B cell (primary cell): ENCODE measurements at regions not wholly inside any gene's neighbourhood (a gene's known extent, or its start where the extent isn't known, plus 50 kb on each side); places are given as distances from the start of the nearest gene placed in this dataset.

ENCODE experiments used
- ATAC-seq: fragments of 200-7000 bp; cut with Tn5 transposase; one replicate; pipeline ENCODE4 v1.10.0; 2021; ENCODE audit warnings: low read depth, mild to moderate bottlenecking, moderate number of reproducible peaks, moderate library complexity
- CTCF ChIA-PET: fragments of 350-600 bp; sonication (Branson Sonifier 250); formaldehyde crosslinking; loops from one replicate; lab custom pipeline; 2021; ENCODE audit warnings: antibody characterized with exemption, inconsistent platforms; lab: Charles Lee
- POLR2A ChIA-PET: fragments of 350-600 bp; sonication (Branson Sonifier 250); formaldehyde crosslinking; loops from one replicate; lab custom pipeline; 2021; ENCODE audit warnings: antibody characterized with exemption; lab: Charles Lee
- DNase-seq: peaks from one replicate; pipeline ENCODE4 v3.0.0; 2013
- H2AFZ ChIP-seq: 2 replicates; pipeline ENCODE4 v1.6.1; 2012; ENCODE audit warnings: mild to moderate bottlenecking, low read depth, low read length; ENCODE audit not compliant: insufficient read depth, poor library complexity, severe bottlenecking
- H3K27ac ChIP-seq, 2 donors: 1 replicate in 1 of 2; 2 replicates in 1 of 2; pipeline ENCODE4 v1.5.1; 2012 to 2013; ENCODE audit warnings: low read length in 2 of 2, mild to moderate bottlenecking in 2 of 2, moderate library complexity in 1 of 2
- H3K27me3 ChIP-seq, 4 experiments: fragments of 200-600 bp in 1 of 4; sonication (generic) in 1 of 4; replicated peaks in 1 of 4; 1 replicate in 2 of 4; 2 replicates in 2 of 4; pipeline versions ENCODE4 v1.6.1 to v1.7.0; 2013 to 2016; ENCODE audit warnings: low read length in 3 of 4, mild to moderate bottlenecking in 2 of 4, mixed read lengths in 1 of 4, moderate library complexity in 1 of 4; ENCODE audit not compliant: insufficient read depth in 4 of 4, control insufficient read depth in 3 of 4; ENCODE audit errors: control extremely low read depth in 1 of 4
- H3K36me3 ChIP-seq, 2 experiments: replicated peaks in 1 of 2; 1 replicate in 1 of 2; 2 replicates in 1 of 2; pipeline versions ENCODE4 v1.6.1 to v1.7.1; 2013; ENCODE audit warnings: low read length in 1 of 2; ENCODE audit not compliant: insufficient read depth in 2 of 2, control insufficient read depth in 1 of 2; ENCODE audit errors: control extremely low read depth in 1 of 2, extremely low read depth in 1 of 2
- H3K4me1 ChIP-seq, 2 donors: fragments of 200-600 bp in 1 of 2; sonication (generic) in 1 of 2; 1 replicate in 1 of 2; 2 replicates in 1 of 2; pipeline versions ENCODE4 v1.5.1 to v1.6.1; 2013 to 2017; ENCODE audit warnings: low read length in 2 of 2; ENCODE audit not compliant: control insufficient read depth in 2 of 2, insufficient read depth in 2 of 2
- H3K4me2 ChIP-seq: replicated peaks from 2 replicates; pipeline ENCODE3; 2012; ENCODE audit warnings: mild to moderate bottlenecking, low read depth, low read length; ENCODE audit not compliant: poor library complexity, severe bottlenecking
- H3K4me3 ChIP-seq, 5 experiments: fragments of 200-600 bp in 1 of 5; sonication (generic) in 1 of 5; 1 replicate in 3 of 5; 2 replicates in 2 of 5; pipeline versions ENCODE4 v1.5.1 to v1.7.0; 2011 to 2016; ENCODE audit warnings: low read length in 4 of 5, mild to moderate bottlenecking in 4 of 5, low read depth in 2 of 5, control low read depth in 1 of 5, moderate library complexity in 1 of 5; ENCODE audit not compliant: insufficient read depth in 1 of 5; ENCODE audit errors: control extremely low read depth in 1 of 5, extremely low read depth in 1 of 5
- H3K79me2 ChIP-seq: fragments of 200-600 bp; sonication (generic); one replicate; pipeline ENCODE4 v1.6.0; 2016; ENCODE audit warnings: low read length; ENCODE audit not compliant: control insufficient read depth, insufficient read depth
- H3K9ac ChIP-seq: fragments of 200-600 bp; sonication (generic); 2 replicates; pipeline ENCODE4 v1.6.1; 2017; ENCODE audit warnings: mild to moderate bottlenecking, low read length, moderate library complexity
- H3K9me3 ChIP-seq, 3 donors: one replicate each; pipeline versions ENCODE4 v1.6.1 to v1.7.1; 2013; ENCODE audit warnings: low read length in 2 of 3; ENCODE audit not compliant: control insufficient read depth in 2 of 3, insufficient read depth in 1 of 3; ENCODE audit errors: control extremely low read depth in 1 of 3
- H4K20me1 ChIP-seq: 2 replicates; pipeline ENCODE4 v1.6.0; 2012; ENCODE audit warnings: mild to moderate bottlenecking, low read length; ENCODE audit not compliant: insufficient read depth, control insufficient read depth, poor library complexity, severe bottlenecking
- H3K27ac Mint-ChIP-seq: one replicate; pipeline ENCODE4 v1.8.0; 2021; ENCODE audit warnings: mixed read lengths
- H3K27me3 Mint-ChIP-seq: one replicate; pipeline ENCODE4 v1.8.0; 2021; ENCODE audit warnings: mixed read lengths
- H3K4me1 Mint-ChIP-seq: one replicate; pipeline ENCODE4 v1.8.0; 2021; ENCODE audit warnings: mixed read lengths
- H3K4me3 Mint-ChIP-seq: one replicate; pipeline ENCODE4 v1.8.0; 2021; ENCODE audit warnings: mixed read lengths
- H3K9me3 Mint-ChIP-seq: one replicate; pipeline ENCODE4 v1.8.0; 2022; ENCODE audit warnings: mixed read lengths; ENCODE audit not compliant: insufficient read depth
- EZH2 ChIP-seq: IDR thresholded peaks from 2 replicates; pipeline ENCODE4 v1.6.1; 2012; ENCODE audit warnings: borderline replicate concordance, low read depth, mild to moderate bottlenecking, moderate library complexity, low read length; ENCODE audit not compliant: insufficient read depth, poor library complexity, severe bottlenecking
- WGBS: methylation state at CpG from one replicate; pipeline ENCODE4 v1.1.5; 2013; ENCODE audit warnings: missing lambda C conversion rate; ENCODE audit not compliant: insufficient coverage; 5-methylcytosine and 5-hydroxymethylcytosine counted together
- intact Hi-C: fragments of 100-400 bp; cut with micrococcal nuclease; formaldehyde crosslinking; loops from one replicate; pipeline ENCODE4 v1.10.0; 2022
- TF ChIP-seq, protein P1 (sequence below): fragments of 200-600 bp; IDR thresholded peaks from one replicate; pipeline ENCODE4 v1.8.0; 2022; ENCODE audit warnings: antibody characterized with exemption, mild to moderate bottlenecking

DNA sequence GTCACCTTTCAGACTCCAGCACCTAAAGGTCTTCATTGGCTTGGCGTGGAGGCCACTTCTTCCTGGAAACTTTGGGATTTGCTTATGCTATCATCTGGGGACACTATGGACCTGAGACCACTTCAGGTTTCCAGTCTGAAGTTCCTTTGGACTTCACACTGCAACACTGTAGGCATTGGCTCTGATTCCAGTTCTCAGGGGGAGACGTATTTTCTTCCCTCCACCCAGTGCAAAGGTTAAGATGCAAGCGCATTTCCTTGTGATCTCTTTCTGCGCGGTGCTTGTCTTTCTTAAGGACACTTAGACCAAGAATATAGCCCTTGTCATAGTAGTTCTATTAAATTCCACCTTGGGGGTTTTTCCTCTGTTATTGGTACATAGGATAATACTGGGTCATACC, 299.8 kb downstream of the TSHZ3 start:
- Mint-ChIP-seq H3K4me1 (no peaks in the 10 kb centered on the region), H3K9me3 (peaks cover 3% of the 10 kb centered on the region), H3K4me3 (no peak overlapping the region), H3K27me3 (no peaks in the 10 kb centered on the region), H3K27ac (no peak overlapping the region)
- ChIA-PET POLR2A (no interaction called here), CTCF (no interaction called here)
- no peaks in the 10 kb centered on the region for H3K79me2 ChIP-seq
- H4K20me1 ChIP-seq = no peaks in the 10 kb centered on the region
- no peaks in the 10 kb centered on the region for H3K27me3 ChIP-seq
- ATAC-seq (no peak), DNase-seq (no peak)
- H3K4me2 ChIP-seq = no peak overlapping the region
- no peaks in the 10 kb centered on the region for H3K36me3 ChIP-seq
- WGBS = 92% methylated on average over 1 of the region's 5 CpGs
- peaks cover 0 to 13% (median 0%) of the 10 kb centered on the region in 3 donors for H3K9me3 ChIP-seq
- no peak overlapping the region for H3K27ac ChIP-seq
- no peak overlapping the region for H2AFZ ChIP-seq
- H3K4me1 ChIP-seq = no peaks in the 10 kb centered on the region
- intact Hi-C loops = no loop called here
- TF ChIP-seq EZH2 = no peak
- TF ChIP-seq, protein P1, sequence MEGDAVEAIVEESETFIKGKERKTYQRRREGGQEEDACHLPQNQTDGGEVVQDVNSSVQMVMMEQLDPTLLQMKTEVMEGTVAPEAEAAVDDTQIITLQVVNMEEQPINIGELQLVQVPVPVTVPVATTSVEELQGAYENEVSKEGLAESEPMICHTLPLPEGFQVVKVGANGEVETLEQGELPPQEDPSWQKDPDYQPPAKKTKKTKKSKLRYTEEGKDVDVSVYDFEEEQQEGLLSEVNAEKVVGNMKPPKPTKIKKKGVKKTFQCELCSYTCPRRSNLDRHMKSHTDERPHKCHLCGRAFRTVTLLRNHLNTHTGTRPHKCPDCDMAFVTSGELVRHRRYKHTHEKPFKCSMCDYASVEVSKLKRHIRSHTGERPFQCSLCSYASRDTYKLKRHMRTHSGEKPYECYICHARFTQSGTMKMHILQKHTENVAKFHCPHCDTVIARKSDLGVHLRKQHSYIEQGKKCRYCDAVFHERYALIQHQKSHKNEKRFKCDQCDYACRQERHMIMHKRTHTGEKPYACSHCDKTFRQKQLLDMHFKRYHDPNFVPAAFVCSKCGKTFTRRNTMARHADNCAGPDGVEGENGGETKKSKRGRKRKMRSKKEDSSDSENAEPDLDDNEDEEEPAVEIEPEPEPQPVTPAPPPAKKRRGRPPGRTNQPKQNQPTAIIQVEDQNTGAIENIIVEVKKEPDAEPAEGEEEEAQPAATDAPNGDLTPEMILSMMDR = no peak
- H3K4me3 ChIP-seq = no peak overlapping the region
- no peak overlapping the region for H3K9ac ChIP-seq

DNA sequence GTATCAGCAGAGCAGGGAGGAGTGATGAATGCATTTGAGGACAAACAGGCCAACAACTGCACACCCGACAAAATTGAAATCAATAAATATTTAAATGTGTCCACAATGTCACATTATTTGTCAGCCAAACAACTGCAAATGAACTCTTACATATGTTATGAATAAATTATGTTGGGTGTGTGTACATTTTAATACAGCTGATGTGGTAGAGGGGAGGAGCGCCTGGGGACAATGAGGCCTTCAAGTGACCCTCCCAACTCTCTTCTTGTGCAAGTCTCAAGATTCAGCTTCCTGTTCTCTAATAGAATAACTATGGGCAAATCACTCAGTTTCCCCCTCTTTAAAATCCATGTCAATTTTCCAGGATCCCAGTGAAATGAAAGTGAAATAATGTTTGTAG, 303.2 kb downstream of the TSHZ3 start:
- no peak overlapping the region for H3K4me2 ChIP-seq
- no CpG with 5 or more reads among the region's 2 CpGs for WGBS
- ChIA-PET CTCF (no interaction called here), POLR2A (no interaction called here)
- DNase-seq (no peak), ATAC-seq (no peak)
- H3K4me1 ChIP-seq = no peaks in the 10 kb centered on the region
- no peak overlapping the region for H3K27ac ChIP-seq
- H3K36me3 ChIP-seq = no peaks in the 10 kb centered on the region
- H3K27me3 Mint-ChIP-seq = no peaks in the 10 kb centered on the region
- H3K4me3 Mint-ChIP-seq = no peak overlapping the region
- H3K27me3 ChIP-seq = no peaks in the 10 kb centered on the region
- intact Hi-C loops = no loop called here
- TF ChIP-seq, protein P1 = no peak
- TF ChIP-seq EZH2 = no peak
- H3K9me3 Mint-ChIP-seq = no peaks in the 10 kb centered on the region
- no peak overlapping the region for H3K4me3 ChIP-seq
- H2AFZ ChIP-seq = no peak overlapping the region
- H3K9me3 ChIP-seq = peaks cover 0 to 17% (median 3%) of the 10 kb centered on the region in 3 donors
- no peak overlapping the region for H3K27ac Mint-ChIP-seq
- H3K79me2 ChIP-seq = no peaks in the 10 kb centered on the region
- H3K9ac ChIP-seq = no peak overlapping the region
- H4K20me1 ChIP-seq = no peaks in the 10 kb centered on the region
- H3K4me1 Mint-ChIP-seq = no peaks in the 10 kb centered on the region
